PC-9 (cell line): ENCODE measurements at regions not wholly inside any gene's neighbourhood (a gene's known extent, or its start where the extent isn't known, plus 50 kb on each side); places are given as distances from the start of the nearest gene placed in this dataset.

Experiments used
- EZH2 ChIP-seq: fragments of 200-600 bp; sonication (generic); IDR thresholded peaks from 2 replicates; pipeline ENCODE4 v1.8.0; 2017; ENCODE audit warnings: antibody characterized with exemption, low read depth
- TF ChIP-seq, protein P1 (sequence below): fragments of 200-600 bp; sonication (generic); conservative IDR thresholded peaks from 2 replicates; pipeline ENCODE4 v1.6.1; 2017; ENCODE audit warnings: mixed run types, antibody characterized with exemption, mild to moderate bottlenecking, moderate library complexity

GRCh38 chr14:101643651-101644050 is 82.4 kb downstream of the DIO3 start:
- TF ChIP-seq, protein P1, sequence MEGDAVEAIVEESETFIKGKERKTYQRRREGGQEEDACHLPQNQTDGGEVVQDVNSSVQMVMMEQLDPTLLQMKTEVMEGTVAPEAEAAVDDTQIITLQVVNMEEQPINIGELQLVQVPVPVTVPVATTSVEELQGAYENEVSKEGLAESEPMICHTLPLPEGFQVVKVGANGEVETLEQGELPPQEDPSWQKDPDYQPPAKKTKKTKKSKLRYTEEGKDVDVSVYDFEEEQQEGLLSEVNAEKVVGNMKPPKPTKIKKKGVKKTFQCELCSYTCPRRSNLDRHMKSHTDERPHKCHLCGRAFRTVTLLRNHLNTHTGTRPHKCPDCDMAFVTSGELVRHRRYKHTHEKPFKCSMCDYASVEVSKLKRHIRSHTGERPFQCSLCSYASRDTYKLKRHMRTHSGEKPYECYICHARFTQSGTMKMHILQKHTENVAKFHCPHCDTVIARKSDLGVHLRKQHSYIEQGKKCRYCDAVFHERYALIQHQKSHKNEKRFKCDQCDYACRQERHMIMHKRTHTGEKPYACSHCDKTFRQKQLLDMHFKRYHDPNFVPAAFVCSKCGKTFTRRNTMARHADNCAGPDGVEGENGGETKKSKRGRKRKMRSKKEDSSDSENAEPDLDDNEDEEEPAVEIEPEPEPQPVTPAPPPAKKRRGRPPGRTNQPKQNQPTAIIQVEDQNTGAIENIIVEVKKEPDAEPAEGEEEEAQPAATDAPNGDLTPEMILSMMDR: no peak
- no peak for TF ChIP-seq EZH2
